HL-60 (cell line): ENCODE measurements at regions not wholly inside any gene's neighbourhood (a gene's known extent, or its start where the extent isn't known, plus 50 kb on each side); places are given as distances from the start of the nearest gene placed in this dataset.

Experiments used
- DNase-seq, 2 experiments: peaks; one replicate each; pipeline ENCODE4 v3.0.0-alpha.2; 2010 to 2020; ENCODE audit warnings: low read depth in 1 of 2, low spot score in 1 of 2
- H3K27ac ChIP-seq: fragments of 250-450 bp; sonication (Bioruptor Pico); replicated peaks from 2 replicates; pipeline ENCODE4 v1.5.1; 2020; ENCODE audit warnings: mild to moderate bottlenecking, moderate library complexity
- H3K27me3 ChIP-seq: fragments of 250-450 bp; sonication (Bioruptor Pico); 2 replicates; pipeline ENCODE4 v1.5.1; 2021; ENCODE audit warnings: mild to moderate bottlenecking, moderate library complexity; ENCODE audit not compliant: insufficient read depth, poor library complexity, severe bottlenecking
- H3K4me3 ChIP-seq: replicated peaks from 2 replicates; pipeline ENCODE4 v1.5.1; 2011; ENCODE audit warnings: mild to moderate bottlenecking, control low read depth, low read length; ENCODE audit not compliant: insufficient read depth
- CTCF ChIP-seq: IDR thresholded peaks from one replicate; pipeline ENCODE4 v1.5.1; 2011; ENCODE audit warnings: low read length, control low read depth, inconsistent platforms; ENCODE audit not compliant: insufficient read depth
- GABPA ChIP-seq: IDR thresholded peaks from 2 replicates; pipeline ENCODE4 v1.6.1; 2012; ENCODE audit warnings: low read depth
- POLR2AphosphoS5 ChIP-seq: IDR thresholded peaks from 2 replicates; pipeline ENCODE4 v1.6.1; 2012; ENCODE audit warnings: low read depth
- REST ChIP-seq: IDR thresholded peaks from 2 replicates; pipeline ENCODE4 v1.6.1; 2012; ENCODE audit warnings: low read depth; ENCODE audit not compliant: insufficient replicate concordance
- SPI1 ChIP-seq: IDR thresholded peaks from 2 replicates; pipeline ENCODE4 v1.6.1; 2012; ENCODE audit warnings: low read depth, mild to moderate bottlenecking, borderline replicate concordance

GRCh38 chr16:52819405-52819804 lies 233.3 kb downstream of the CHD9NB start:
- Histone ChIP-seq H3K27ac (no peak overlapping the region), H3K4me3 (no peak overlapping the region), H3K27me3 (no peaks in the 10 kb centered on the region)
- no peak for DNase-seq
- TF ChIP-seq CTCF (no peak), REST (no peak)

- no peak for DNase-seq
- H3K27ac ChIP-seq: no peak overlapping the region
- TF ChIP-seq GABPA: no peak
- TF ChIP-seq CTCF: no peak
- no peak for TF ChIP-seq REST
- no peak for TF ChIP-seq SPI1
- TF ChIP-seq POLR2AphosphoS5: no peak
These were observed 235.0 kb downstream of the CHD9NB start for GRCh38 chr16:52817696-52818095.

GRCh38 chr16:52816993-52817392 lies 235.7 kb downstream of the CHD9NB start:
- Histone ChIP-seq H3K27ac (no peak overlapping the region), H3K27me3 (no peaks in the 10 kb centered on the region), H3K4me3 (no peak overlapping the region)
- TF ChIP-seq CTCF: no peak
- no peak for TF ChIP-seq SPI1
- TF ChIP-seq POLR2AphosphoS5: no peak
- TF ChIP-seq GABPA: no peak
- no peak for TF ChIP-seq REST
- no peak for DNase-seq

More at GRCh38 chr16:52817696-52818095, 235.0 kb downstream of the CHD9NB start:
- Histone ChIP-seq H3K4me3 (no peak overlapping the region), H3K27me3 (no peaks in the 10 kb centered on the region)
